ENCODE measurements at regions not wholly inside any gene's neighbourhood (a gene's known extent, or its start where the extent isn't known, plus 50 kb on each side); places are given as distances from the start of the nearest gene placed in this dataset.

DNA sequence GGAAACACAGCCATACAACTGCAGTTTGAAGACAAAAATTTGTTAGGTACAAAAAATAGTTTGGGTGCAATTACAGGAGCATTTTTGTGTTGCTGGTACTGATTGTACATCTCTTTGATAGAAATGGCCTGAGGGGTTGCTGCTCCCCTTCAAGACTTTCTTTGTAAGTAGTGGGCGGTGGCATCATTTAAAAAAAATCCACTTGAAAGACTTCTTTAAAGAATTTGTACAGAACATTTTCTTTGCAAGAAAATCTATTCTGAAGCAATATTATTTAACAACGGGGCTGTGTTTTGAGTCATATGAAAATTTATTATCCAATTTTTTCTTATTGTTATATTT is 144.1 kb upstream of the CAV2 start:
- H3K4me1 ChIP-seq (ENCODE audit: control insufficient read depth, insufficient read depth, low read length), result peaks cover 19% of the 10 kb centered on the region
- CTCF ChIA-PET, result no interaction called here

More for the DNA sequence above, 144.1 kb upstream of the CAV2 start:
- POLR2A ChIA-PET, result no interaction called here
- no peaks in the 10 kb centered on the region for H3K9me3 ChIP-seq (ENCODE audit: control insufficient read depth, insufficient read depth, low read depth, low read length)
- H3K36me3 ChIP-seq (ENCODE audit: control insufficient read depth in 2 of 2, insufficient read depth in 1 of 2, low read length in 2 of 2), result no peaks in the 10 kb centered on the region
- no peak overlapping the region; the same call in 1 of the 2 replicates for H3K27ac ChIP-seq (ENCODE audit: extremely low read depth, low read depth, low read length)
- H3K4me3 ChIP-seq (ENCODE audit: low read depth, low read length), result no peak overlapping the region
- TF ChIP-seq, protein P1, sequence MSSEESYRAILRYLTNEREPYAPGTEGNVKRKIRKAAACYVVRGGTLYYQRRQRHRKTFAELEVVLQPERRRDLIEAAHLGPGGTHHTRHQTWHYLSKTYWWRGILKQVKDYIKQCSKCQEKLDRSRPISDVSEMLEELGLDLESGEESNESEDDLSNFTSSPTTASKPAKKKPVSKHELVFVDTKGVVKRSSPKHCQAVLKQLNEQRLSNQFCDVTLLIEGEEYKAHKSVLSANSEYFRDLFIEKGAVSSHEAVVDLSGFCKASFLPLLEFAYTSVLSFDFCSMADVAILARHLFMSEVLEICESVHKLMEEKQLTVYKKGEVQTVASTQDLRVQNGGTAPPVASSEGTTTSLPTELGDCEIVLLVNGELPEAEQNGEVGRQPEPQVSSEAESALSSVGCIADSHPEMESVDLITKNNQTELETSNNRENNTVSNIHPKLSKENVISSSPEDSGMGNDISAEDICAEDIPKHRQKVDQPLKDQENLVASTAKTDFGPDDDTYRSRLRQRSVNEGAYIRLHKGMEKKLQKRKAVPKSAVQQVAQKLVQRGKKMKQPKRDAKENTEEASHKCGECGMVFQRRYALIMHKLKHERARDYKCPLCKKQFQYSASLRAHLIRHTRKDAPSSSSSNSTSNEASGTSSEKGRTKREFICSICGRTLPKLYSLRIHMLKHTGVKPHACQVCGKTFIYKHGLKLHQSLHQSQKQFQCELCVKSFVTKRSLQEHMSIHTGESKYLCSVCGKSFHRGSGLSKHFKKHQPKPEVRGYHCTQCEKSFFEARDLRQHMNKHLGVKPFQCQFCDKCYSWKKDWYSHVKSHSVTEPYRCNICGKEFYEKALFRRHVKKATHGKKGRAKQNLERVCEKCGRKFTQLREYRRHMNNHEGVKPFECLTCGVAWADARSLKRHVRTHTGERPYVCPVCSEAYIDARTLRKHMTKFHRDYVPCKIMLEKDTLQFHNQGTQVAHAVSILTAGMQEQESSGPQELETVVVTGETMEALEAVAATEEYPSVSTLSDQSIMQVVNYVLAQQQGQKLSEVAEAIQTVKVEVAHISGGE (tag by site-specific recombination; conservative IDR thresholded peaks at IDR 0.05; ENCODE audit: low read depth), result no peak
- TF ChIP-seq ZNF501 (tag by site-specific recombination; IDR thresholded peaks at IDR 0.05) (no peak), ZNF529 (tag by site-specific recombination; IDR thresholded peaks at IDR 0.05; ENCODE audit: insufficient replicate concordance) (no peak), ZBTB20 (tag by site-specific recombination; IDR thresholded peaks at IDR 0.05) (no peak), ZNF530 (tag by site-specific recombination; IDR thresholded peaks at IDR 0.05; ENCODE audit: low read depth) (no peak), ZNF555 (tag by site-specific recombination; conservative IDR thresholded peaks at IDR 0.05) (no peak), SCRT2 (tag by site-specific recombination; IDR thresholded peaks at IDR 0.05) (no peak), ZNF223 (tag by site-specific recombination; IDR thresholded peaks at IDR 0.05) (no peak), ZNF302 (tag by site-specific recombination; IDR thresholded peaks at IDR 0.05; ENCODE audit: low read depth) (no peak), ZNF354C (tag by site-specific recombination; IDR thresholded peaks at IDR 0.05; ENCODE audit: borderline replicate concordance, low read depth) (no peak), ZNF76 (tag by site-specific recombination; IDR thresholded peaks at IDR 0.05; ENCODE audit: borderline replicate concordance, low read depth) (no peak), ZNF155 (tag by site-specific recombination; IDR thresholded peaks at IDR 0.05) (no peak)
- TF ChIP-seq, protein P2, sequence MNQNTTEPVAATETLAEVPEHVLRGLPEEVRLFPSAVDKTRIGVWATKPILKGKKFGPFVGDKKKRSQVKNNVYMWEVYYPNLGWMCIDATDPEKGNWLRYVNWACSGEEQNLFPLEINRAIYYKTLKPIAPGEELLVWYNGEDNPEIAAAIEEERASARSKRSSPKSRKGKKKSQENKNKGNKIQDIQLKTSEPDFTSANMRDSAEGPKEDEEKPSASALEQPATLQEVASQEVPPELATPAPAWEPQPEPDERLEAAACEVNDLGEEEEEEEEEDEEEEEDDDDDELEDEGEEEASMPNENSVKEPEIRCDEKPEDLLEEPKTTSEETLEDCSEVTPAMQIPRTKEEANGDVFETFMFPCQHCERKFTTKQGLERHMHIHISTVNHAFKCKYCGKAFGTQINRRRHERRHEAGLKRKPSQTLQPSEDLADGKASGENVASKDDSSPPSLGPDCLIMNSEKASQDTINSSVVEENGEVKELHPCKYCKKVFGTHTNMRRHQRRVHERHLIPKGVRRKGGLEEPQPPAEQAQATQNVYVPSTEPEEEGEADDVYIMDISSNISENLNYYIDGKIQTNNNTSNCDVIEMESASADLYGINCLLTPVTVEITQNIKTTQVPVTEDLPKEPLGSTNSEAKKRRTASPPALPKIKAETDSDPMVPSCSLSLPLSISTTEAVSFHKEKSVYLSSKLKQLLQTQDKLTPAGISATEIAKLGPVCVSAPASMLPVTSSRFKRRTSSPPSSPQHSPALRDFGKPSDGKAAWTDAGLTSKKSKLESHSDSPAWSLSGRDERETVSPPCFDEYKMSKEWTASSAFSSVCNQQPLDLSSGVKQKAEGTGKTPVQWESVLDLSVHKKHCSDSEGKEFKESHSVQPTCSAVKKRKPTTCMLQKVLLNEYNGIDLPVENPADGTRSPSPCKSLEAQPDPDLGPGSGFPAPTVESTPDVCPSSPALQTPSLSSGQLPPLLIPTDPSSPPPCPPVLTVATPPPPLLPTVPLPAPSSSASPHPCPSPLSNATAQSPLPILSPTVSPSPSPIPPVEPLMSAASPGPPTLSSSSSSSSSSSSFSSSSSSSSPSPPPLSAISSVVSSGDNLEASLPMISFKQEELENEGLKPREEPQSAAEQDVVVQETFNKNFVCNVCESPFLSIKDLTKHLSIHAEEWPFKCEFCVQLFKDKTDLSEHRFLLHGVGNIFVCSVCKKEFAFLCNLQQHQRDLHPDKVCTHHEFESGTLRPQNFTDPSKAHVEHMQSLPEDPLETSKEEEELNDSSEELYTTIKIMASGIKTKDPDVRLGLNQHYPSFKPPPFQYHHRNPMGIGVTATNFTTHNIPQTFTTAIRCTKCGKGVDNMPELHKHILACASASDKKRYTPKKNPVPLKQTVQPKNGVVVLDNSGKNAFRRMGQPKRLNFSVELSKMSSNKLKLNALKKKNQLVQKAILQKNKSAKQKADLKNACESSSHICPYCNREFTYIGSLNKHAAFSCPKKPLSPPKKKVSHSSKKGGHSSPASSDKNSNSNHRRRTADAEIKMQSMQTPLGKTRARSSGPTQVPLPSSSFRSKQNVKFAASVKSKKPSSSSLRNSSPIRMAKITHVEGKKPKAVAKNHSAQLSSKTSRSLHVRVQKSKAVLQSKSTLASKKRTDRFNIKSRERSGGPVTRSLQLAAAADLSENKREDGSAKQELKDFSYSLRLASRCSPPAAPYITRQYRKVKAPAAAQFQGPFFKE (tag by site-specific recombination; IDR thresholded peaks at IDR 0.05; ENCODE audit: borderline replicate concordance), result no peak
- TF ChIP-seq, protein P3, sequence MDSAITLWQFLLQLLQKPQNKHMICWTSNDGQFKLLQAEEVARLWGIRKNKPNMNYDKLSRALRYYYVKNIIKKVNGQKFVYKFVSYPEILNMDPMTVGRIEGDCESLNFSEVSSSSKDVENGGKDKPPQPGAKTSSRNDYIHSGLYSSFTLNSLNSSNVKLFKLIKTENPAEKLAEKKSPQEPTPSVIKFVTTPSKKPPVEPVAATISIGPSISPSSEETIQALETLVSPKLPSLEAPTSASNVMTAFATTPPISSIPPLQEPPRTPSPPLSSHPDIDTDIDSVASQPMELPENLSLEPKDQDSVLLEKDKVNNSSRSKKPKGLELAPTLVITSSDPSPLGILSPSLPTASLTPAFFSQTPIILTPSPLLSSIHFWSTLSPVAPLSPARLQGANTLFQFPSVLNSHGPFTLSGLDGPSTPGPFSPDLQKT (IDR thresholded peaks at IDR 0.05; ENCODE audit: borderline replicate concordance, low read depth, low read length), result no peak
- TF ChIP-seq, protein P4, sequence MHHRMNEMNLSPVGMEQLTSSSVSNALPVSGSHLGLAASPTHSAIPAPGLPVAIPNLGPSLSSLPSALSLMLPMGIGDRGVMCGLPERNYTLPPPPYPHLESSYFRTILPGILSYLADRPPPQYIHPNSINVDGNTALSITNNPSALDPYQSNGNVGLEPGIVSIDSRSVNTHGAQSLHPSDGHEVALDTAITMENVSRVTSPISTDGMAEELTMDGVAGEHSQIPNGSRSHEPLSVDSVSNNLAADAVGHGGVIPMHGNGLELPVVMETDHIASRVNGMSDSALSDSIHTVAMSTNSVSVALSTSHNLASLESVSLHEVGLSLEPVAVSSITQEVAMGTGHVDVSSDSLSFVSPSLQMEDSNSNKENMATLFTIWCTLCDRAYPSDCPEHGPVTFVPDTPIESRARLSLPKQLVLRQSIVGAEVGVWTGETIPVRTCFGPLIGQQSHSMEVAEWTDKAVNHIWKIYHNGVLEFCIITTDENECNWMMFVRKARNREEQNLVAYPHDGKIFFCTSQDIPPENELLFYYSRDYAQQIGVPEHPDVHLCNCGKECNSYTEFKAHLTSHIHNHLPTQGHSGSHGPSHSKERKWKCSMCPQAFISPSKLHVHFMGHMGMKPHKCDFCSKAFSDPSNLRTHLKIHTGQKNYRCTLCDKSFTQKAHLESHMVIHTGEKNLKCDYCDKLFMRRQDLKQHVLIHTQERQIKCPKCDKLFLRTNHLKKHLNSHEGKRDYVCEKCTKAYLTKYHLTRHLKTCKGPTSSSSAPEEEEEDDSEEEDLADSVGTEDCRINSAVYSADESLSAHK (tag by site-specific recombination; IDR thresholded peaks at IDR 0.05), result no peak
- TF ChIP-seq, protein P5, sequence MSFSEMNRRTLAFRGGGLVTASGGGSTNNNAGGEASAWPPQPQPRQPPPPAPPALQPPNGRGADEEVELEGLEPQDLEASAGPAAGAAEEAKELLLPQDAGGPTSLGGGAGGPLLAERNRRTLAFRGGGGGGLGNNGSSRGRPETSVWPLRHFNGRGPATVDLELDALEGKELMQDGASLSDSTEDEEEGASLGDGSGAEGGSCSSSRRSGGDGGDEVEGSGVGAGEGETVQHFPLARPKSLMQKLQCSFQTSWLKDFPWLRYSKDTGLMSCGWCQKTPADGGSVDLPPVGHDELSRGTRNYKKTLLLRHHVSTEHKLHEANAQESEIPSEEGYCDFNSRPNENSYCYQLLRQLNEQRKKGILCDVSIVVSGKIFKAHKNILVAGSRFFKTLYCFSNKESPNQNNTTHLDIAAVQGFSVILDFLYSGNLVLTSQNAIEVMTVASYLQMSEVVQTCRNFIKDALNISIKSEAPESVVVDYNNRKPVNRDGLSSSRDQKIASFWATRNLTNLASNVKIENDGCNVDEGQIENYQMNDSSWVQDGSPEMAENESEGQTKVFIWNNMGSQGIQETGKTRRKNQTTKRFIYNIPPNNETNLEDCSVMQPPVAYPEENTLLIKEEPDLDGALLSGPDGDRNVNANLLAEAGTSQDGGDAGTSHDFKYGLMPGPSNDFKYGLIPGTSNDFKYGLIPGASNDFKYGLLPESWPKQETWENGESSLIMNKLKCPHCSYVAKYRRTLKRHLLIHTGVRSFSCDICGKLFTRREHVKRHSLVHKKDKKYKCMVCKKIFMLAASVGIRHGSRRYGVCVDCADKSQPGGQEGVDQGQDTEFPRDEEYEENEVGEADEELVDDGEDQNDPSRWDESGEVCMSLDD (tag by site-specific recombination; IDR thresholded peaks at IDR 0.05), result no peak
- TF ChIP-seq, protein P6, sequence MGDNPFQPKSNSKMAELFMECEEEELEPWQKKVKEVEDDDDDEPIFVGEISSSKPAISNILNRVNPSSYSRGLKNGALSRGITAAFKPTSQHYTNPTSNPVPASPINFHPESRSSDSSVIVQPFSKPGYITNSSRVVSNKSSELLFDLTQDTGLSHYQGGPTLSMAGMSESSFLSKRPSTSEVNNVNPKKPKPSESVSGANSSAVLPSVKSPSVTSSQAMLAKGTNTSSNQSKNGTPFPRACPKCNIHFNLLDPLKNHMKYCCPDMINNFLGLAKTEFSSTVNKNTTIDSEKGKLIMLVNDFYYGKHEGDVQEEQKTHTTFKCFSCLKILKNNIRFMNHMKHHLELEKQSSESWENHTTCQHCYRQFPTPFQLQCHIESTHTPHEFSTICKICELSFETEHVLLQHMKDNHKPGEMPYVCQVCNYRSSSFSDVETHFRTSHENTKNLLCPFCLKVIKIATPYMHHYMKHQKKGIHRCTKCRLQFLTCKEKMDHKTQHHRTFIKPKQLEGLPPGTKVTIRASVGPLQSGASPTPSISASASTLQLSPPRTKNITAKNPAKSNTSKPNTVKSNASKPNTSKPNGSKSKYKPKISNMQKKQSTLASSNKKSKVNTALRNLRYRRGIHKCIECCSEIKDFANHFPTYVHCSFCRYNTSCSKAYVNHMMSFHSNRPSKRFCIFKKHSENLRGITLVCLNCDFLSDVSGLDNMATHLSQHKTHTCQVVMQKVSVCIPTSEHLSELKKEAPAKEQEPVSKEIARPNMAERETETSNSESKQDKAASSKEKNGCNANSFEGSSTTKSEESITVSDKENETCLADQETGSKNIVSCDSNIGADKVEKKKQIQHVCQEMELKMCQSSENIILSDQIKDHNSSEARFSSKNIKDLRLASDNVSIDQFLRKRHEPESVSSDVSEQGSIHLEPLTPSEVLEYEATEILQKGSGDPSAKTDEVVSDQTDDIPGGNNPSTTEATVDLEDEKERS (tag by site-specific recombination; IDR thresholded peaks at IDR 0.05), result no peak
